D341Med (cell line): ENCODE measurements at regions not wholly inside any gene's neighbourhood (a gene's known extent, or its start where the extent isn't known, plus 50 kb on each side); places are given as distances from the start of the nearest gene placed in this dataset.
"Not testable (repeated sequence)": the region's sequence is repeated elsewhere in the genome, so short reads cannot be mapped to it uniquely, and the experiment has no call there.

ENCODE experiments used
- DNase-seq: peaks from one replicate; pipeline ENCODE4 v3.0.0; 2012; ENCODE audit warnings: low spot score

DNA sequence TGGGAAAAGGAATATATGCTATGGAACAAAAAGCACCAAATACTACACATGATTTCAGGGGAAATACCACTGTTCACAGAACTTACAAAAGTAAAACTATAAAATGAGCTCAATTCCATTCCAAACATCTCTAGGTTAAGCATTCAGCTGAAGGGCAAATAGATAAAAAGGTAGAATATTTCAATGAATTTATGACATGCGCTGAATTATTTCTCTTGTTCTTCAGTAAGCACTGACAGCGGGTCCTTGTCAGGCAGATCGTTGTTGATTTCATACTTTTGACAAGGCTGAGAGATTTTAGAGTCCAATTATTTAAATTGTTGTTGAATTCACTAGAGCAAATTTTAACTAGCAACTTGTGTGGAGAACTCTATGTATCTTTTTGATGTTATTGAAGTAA is 449.6 kb downstream of the GUCY1A2 start:
- no peak for DNase-seq

DNA sequence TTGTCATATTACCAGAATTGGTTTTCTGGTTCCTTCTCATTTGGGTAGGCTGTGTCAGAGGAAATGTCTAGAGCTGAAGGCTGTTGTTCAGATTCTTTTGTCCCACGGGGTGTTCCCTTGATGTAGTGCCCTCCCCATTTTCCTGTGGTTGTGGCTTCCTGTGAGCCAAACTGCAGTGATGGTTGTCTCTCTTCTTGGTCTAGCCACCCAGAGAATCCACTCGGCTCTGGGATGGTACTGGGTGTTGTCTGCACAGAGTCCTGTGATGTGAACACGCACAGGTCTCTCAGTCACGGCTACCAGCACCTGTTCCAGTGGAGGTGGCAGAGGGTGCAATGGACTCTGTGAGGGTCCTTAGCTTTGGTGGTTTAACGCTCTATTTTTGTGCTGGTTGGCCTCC is 440.9 kb downstream of the GUCY1A2 start:
- not testable (repeated sequence) for DNase-seq

DNA sequence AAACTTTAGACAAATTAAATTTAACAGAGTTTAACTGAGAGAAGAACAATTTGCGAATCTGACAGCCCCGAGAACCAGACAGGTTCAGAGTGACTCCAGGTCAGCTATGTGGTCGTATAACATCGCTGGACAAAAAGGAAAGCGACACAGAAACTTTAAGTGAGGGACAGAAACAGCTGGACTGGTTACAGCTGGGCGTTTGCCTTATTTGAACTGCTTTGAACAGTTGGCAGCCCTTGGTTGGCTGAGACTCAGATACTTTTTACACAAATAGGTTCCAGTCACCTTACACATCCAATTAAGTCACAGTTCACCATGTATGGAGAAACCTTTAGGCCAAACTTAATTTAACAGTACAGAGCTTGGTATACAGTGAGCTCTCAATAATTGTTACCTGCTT is 436.9 kb downstream of the GUCY1A2 start:
- DNase-seq: no peak

DNA sequence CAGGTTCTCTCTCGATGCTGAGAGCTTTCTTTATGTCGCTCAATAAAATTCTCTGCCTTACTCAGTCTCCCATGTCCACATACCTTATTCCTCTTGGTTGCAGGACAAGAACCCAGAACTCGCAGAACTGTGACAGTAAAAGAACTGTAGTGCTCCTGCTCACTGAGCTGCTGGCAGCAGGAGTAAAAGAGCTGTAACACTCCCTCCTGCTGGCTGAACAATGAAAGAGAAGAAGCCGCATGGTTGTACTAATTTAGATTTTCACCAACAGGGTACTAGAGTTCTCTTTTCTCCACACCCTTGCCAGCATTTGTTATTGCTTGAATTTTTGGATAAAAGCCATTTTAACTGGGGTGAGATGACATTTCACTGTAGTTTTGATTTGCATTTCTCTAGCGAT is 433.2 kb downstream of the GUCY1A2 start:
- peak; percentile 58 for DNase-seq

DNA sequence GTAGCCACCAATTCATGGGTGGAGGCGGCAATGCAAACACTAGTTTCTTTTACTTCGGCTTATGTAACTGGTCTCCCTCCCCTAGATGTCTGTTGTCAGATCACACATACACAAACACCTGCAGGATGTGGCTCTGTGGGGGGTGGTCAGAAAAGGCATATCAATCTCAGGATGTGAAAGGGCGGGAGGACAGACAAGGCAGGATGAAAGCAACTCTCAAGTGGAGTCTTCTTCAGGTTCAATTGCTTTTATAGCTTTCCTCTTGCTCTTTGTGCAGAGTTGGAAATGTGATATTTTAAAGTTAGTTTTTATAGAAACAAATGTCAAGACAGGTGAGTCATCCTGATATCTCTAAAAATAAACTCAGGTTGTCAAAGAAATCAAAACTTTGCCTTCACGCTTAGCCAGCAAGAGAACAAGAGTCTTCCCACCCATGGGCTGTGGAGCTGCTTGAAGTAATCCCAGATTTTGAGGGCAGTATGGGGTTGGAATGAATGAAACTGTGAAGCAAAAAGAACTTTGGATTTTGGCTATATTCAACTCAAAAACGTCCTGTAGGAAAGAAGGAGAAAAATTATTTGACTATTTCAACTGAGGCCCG is 423.4 kb downstream of the GUCY1A2 start:
- DNase-seq: no peak

DNA sequence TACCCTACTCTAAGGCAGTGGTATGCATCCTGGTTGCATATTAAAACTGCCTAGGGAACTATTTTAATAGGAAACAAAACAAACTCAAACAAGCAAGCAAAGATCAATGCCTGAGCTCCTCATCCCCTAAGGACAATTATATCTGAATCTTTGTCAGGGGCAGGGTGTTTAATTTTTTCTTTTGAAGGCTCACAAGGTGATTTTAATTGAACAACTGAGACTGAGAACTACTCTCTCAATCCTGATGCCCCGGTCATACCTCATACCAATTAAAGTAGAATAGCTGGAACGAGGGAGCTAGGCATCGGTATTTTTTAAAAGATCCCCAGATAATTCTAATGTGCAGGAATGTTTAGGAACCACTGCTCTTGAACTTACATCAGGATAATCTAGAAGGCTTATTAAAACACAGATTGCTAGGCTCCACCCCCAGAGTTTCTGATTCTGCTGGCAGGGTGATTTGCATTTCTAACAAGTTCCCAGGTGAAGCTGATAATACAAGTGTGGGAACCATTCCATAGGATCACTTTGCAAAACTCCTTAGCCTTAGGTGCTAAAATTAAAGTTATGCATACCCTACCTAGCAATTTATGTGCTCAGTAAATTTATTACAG is 416.5 kb downstream of the GUCY1A2 start:
- DNase-seq: no peak

DNA sequence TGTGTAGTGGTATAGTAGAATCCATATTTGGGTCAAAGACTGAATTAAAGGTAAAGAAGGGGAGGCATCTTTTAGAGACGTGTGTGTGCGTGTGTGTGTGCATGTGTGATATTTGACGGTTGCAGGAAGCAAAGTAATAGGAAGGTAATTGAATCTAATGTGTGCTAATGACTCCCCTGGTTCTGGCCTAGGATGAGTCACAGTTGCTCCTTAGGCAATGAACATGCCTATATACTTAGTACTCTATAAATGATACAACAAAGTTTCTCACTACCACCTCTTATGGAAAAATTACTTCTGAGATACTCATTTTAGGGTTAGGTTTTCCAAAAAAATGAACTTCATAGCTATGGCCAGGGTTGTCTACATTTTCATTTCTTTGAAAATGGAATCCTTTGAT is 409.6 kb downstream of the GUCY1A2 start:
- no peak for DNase-seq

DNA sequence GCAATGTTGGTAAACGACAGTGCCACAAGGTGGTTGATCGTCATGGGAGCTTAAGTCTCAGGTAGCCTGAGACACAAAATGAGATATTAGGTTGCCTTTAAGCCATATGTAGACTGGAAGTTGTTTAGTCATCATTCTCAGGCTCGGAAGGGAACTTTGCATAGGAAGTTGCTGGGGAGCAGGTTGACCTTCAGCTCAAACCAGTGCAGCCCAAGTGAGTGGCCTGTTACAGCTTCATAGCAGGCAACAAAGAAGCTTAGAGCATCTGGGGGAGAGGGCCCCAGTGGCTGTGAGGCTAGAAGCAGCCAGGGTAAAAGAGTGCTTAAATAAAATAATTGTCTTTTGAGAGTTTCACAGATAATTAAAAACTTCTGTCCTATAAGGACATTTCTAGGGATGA is 404.0 kb downstream of the GUCY1A2 start:
- DNase-seq: no peak

DNA sequence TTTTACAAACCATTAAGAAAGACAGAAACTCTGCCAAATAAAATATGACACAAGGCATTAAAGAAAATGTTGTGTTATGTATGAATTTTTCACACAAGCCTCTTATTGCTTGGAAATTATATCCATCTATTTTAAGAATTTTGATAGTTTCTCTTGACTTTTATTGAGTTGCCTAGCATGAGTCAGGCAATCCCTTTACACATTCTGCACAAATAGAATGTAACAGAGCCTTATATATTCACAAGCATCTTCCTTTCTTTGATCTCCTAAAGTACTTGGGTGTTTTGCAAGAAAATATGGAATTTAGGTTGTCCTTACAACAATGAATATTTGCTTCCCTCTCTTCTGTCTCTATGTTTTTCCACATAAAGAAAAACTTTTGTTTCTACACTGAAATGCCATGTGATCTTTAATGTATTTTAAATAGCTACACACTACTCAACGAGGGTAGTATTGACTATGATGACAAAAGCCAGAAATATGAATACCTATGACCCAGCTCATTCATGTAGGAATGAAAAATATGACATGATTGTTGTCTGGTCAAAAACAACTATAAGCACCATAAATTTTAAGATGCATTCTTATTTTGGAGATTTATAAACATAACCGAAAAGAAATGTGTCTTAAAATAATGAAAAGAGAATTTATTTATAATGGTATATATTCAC is 398.8 kb downstream of the GUCY1A2 start:
- DNase-seq: no peak

DNA sequence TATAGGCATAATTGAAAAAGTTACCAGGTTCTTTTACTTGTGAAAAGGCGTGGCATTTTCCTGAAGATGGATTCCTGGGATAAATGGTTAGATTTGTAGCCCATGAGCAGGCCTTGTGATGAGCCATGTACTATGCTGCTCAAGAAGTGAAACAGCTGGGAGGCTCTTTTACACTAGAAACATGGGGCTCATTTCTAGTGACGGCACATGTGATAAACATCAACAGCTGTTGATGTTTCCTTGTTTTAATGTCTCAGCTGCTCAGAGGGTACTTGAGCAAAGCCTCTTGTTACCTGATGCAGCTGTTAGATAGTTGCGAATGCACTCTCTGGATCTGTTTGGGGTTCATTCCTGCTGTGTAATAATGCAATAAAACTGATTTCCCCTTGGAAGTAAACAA is 396.8 kb downstream of the GUCY1A2 start:
- no peak for DNase-seq
